ENCODE measurements at regions not wholly inside any gene's neighbourhood (a gene's known extent, or its start where the extent isn't known, plus 50 kb on each side); places are given as distances from the start of the nearest gene placed in this dataset.
A peak's percentile ranks its signal among the peaks of the same experiment; 100 is the strongest.

- no peak for DNase-seq (ENCODE audit: low read depth, low spot score)
Observed at GRCh38 chr10:129136951-129137350, 330.1 kb upstream of the MGMT start.

GRCh38 chr10:129140921-129141885, 325.8 kb upstream of the MGMT start:
- DNase-seq (ENCODE audit: low read depth, low spot score) = no peak

- DNase-seq (ENCODE audit: low read depth, low spot score) = no peak
Observed at GRCh38 chr10:129151281-129151680, 315.8 kb upstream of the MGMT start.

- DNase-seq (ENCODE audit: low read depth, low spot score) = no peak
Observed at GRCh38 chr10:129156406-129156805, 310.6 kb upstream of the MGMT start.

GRCh38 chr10:129157185-129157584, 309.9 kb upstream of the MGMT start:
- DNase-seq (ENCODE audit: low read depth, low spot score) = no peak

GRCh38 chr10:129161150-129161549, 305.9 kb upstream of the MGMT start:
- DNase-seq (ENCODE audit: low read depth, low spot score) = peak; percentile 85

GRCh38 chr10:129163531-129163930, 303.5 kb upstream of the MGMT start:
- DNase-seq (ENCODE audit: low read depth, low spot score) = no peak

GRCh38 chr10:129165076-129165720, 301.8 kb upstream of the MGMT start:
- no peak for DNase-seq (ENCODE audit: low read depth, low spot score)

- DNase-seq (ENCODE audit: low read depth, low spot score) = no peak
Observed at GRCh38 chr10:129165770-129166169, 301.3 kb upstream of the MGMT start.

GRCh38 chr10:129168660-129169059, 298.4 kb upstream of the MGMT start:
- no peak for DNase-seq (ENCODE audit: low read depth, low spot score)

- DNase-seq (ENCODE audit: low read depth, low spot score) = no peak
Observed at GRCh38 chr10:129169115-129169514, 297.9 kb upstream of the MGMT start.

- DNase-seq (ENCODE audit: low read depth, low spot score) = no peak
Observed at GRCh38 chr10:129170812-129171211, 296.2 kb upstream of the MGMT start.

GRCh38 chr10:129171812-129172211, 295.2 kb upstream of the MGMT start:
- no peak for DNase-seq (ENCODE audit: low read depth, low spot score)

GRCh38 chr10:129174232-129175014, 292.6 kb upstream of the MGMT start:
- DNase-seq (ENCODE audit: low read depth, low spot score) = no peak

GRCh38 chr10:129179245-129179971, 287.6 kb upstream of the MGMT start:
- no peak for DNase-seq (ENCODE audit: low read depth, low spot score)

GRCh38 chr10:129179972-129180678, 286.9 kb upstream of the MGMT start:
- no peak for DNase-seq (ENCODE audit: low read depth, low spot score)

GRCh38 chr10:129184196-129184595, 282.8 kb upstream of the MGMT start:
- DNase-seq (ENCODE audit: low read depth, low spot score) = no peak

- DNase-seq (ENCODE audit: low read depth, low spot score) = no peak
Observed at GRCh38 chr10:129187331-129187730, 279.7 kb upstream of the MGMT start.

- no peak for DNase-seq (ENCODE audit: low read depth, low spot score)
Observed at GRCh38 chr10:129191797-129192196, 275.2 kb upstream of the MGMT start.

GRCh38 chr10:129192344-129193128, 274.5 kb upstream of the MGMT start:
- DNase-seq (ENCODE audit: low read depth, low spot score) = peak; percentile 55

Measured in ELF-1 (cell line).